A172 (cell line): ENCODE measurements at regions not wholly inside any gene's neighbourhood (a gene's known extent, or its start where the extent isn't known, plus 50 kb on each side); places are given as distances from the start of the nearest gene placed in this dataset.

Experiments used
- DNase-seq: peaks from one replicate; pipeline ENCODE4 v3.0.0-alpha.2; 2015; ENCODE audit warnings: low spot score

DNA sequence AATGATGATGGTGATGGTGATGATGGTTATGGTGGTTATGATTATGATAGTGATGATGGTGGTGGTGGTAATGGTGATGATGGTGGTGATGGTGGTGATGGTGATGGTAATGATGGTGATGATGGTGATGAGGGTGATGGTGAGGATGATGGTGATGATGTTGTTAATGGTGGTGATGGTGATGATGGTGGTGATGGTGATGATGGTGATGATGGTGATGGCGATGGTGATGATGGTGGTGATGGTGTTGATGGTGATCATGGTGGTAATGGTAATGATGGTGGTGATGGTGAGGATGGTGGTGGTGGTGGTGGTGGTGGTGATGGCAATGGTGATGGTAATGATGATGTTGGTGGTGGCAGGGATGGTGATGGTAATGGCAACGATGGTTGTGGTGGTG lies 1222.5 kb downstream of the BRD1 start:
- DNase-seq: no peak

DNA sequence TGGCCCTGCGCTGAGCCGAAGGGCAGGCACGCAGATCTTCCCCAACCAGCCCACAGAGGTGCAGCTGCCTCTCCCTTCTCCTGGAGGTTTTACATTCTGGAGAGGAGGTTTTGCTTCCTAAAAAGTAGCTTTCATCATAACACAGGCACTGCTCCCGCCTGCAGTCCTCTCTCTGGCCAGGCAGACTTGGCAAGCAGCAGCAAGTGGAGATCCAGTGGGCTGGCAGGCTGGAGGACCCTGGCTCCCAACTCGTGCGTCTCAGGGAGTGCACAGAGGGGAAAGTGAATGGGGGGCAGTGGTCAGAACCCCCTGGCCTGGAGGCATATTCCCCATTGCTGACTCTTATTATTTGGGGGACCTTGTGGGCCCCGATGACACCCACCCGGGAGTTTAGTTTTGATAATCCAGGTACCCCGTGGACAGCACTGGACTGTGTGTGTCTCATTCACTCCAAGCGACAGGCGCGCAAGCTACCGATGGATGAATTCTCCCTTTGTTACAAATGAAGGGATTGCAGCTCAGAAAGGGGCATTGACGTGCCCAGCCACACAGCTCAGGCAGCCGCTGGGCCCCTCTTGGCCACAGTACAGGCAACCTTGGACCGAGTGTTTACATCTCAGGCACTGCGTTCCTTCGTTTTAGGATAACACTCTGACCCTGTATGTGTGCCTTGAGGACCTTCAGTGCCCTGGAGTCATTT lies 1223.9 kb downstream of the BRD1 start:
- DNase-seq: no peak

DNA sequence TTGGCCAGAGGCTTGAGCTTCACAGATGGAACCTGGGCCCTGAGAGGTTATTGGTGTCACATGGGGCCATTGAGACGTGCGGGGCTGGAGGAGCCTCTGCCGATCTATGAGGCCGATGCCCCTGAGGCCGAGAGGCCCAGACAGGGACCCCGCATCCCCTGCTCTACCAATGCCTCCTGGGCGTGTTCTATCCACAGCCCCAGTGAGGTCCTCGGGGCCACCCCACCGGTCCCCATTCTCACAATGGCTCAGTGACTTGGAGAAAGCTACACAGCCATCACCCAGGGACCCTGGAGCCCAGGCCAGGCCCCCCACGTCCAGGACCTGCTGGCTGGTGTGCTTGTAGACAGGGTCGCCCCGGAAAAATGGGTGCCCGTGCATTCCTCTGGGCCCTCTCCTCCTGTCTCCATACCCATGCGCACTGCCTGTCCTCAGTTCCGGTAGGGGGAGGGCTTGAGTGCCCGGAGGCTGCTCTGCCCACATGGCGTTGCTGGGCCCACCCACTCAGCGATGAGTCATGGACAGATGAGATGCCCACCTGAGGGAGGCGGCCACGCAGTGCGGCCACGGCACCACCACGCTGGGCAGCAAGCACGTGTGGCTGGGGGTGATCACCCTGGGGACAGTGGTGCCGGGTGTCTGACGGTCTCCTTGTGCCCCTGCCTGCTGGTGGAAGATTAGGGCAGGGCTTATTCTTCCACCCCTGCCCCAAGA lies 1224.7 kb downstream of the BRD1 start:
- no peak for DNase-seq

DNA sequence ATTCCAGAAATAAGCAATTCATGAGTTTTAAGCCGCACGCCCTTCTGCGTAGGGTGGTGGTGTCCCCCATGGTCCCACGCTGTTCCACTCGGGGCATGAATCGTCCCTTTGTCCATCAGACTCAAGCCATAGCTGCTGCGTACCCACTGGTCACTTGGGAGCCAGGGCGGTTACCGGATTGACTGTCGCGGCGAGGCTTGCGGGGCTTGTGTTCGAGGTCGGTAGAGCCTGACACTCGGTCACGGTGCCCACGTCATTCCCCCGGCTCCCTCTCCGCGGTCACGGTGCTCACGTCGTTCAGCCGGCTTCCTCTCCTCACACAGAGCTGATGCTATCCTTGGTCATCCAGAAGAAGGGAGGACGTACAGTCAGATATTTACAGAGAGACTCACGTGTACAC lies 1227.0 kb downstream of the BRD1 start:
- DNase-seq: no peak

DNA sequence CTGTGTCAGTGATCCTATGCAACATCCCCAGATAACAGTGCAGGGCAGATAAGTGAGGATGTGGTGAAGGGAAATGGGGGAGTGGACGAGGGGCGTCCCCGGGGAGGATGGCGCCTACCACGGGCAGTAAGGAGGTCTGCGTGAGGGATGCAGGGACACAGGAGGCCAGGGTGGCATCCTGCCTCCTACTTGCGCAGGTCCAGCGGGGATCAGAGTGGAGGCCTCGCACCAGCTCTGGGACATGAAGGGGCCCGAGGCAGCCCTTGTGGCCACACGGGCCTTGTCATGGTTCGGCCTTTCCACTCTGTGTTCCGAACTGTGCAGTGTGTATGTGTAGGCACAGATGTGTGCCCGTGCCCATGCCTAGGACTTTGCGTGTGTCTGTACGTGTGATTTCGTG lies 1227.5 kb downstream of the BRD1 start:
- no peak for DNase-seq

DNA sequence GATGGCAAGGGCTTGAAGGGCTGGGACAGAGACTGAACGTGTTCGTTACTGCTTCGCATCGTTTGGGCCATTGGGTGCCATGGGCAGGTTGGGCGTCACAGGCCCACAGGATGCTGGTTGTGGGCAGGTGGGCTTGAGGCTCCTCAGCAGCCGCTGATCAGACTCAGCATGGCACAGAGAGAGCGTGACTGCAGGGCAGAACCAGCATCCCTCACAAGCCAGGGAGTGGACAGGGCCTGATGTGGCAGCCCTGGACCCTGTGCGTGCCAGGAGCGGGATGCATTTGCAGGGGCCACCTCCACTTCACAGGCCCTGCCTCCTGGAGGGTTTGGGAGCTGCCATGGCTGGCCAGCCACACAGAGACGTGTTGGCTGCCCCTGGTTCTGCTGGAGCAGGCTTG lies 1228.3 kb downstream of the BRD1 start:
- no peak for DNase-seq

DNA sequence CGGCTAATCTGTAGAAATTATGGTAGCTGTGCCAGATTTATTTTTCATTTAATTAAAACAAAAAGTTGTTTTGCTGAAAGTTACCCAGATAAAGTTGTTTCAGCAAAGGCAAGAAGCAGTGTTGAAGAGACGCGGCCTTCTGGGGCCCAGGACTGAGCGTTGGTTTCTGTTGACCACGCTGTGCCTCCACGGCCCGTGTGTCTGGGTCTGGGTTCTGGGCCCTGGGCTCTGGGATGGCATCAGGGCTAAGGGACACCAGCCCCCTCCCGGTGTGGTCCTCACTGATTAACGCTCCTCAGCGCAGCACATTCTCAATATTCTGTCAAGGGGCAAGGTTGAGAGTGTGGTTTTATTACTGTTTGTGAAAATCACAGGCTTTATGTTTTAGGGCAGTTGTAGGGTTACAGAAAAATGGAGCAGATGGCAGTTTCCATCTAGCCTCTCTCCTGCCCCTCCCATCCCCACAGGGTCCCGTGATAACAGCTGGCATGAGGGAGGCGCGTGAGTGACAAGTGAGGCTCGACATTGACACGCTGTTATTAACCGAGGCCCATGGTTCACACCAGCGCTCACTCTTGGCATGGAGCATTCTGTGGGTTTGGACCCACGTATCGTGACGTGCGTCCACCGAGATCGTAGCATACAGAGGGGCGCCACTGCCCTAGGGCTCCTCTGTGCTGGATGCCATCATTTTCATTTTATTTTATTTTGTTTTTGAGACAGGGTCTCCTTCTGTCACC lies 1231.4 kb downstream of the BRD1 start:
- DNase-seq: no peak

DNA sequence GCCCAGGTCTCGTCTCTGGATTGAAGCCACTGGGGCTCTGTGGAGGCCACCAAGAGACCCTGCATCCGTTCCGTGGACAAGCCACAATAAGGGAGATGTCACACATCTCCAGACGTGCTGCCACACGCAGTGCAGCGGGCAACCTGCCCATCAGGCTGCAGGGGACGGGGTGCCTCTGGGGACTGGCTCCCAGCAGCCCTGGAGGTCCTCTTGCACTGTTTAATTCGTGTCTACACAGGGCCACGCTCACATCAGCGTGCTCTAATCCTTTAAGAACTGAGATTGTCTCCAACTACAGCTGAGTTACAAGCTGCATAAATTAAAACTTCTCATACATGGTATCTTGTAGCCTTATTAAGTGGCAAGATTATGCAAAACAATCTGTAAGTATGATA lies 1232.2 kb downstream of the BRD1 start:
- no peak for DNase-seq

DNA sequence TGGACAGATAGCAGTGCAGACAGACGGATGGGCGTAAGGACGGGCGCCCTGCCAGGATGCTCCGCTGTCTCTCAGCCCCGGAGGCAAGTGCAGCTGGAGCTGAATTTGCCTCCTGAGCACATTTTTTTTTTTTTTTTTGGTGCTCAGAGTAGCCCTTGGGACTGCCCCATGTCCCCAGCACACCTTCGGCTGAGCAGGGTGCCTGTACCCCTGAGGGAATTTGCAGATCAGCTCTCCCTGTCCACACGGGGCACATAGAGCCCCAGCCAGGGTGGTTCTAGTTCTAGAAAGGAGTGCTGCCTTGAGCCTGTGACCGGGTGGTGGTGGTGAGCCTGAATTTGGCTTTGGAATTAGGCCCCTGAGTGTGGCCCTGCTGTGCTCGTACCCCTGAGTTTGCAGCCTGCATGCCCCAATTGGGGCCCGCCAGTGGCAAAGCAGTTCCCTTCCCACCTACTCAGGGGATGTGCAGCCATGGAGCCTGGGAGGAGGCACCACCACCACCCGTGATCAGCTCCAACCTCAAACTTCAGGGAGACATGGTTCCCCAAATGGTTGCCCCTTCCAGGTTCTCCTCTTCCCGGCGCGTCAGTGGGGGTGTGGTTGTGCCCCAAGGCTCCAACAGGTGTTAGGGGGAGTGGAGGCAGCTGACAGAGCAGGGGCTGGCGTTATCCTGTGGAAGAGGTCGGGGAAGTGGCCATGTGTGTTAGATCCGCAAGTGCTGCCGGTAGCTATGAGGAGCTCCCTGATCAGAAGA lies 1232.7 kb downstream of the BRD1 start:
- DNase-seq: no peak

DNA sequence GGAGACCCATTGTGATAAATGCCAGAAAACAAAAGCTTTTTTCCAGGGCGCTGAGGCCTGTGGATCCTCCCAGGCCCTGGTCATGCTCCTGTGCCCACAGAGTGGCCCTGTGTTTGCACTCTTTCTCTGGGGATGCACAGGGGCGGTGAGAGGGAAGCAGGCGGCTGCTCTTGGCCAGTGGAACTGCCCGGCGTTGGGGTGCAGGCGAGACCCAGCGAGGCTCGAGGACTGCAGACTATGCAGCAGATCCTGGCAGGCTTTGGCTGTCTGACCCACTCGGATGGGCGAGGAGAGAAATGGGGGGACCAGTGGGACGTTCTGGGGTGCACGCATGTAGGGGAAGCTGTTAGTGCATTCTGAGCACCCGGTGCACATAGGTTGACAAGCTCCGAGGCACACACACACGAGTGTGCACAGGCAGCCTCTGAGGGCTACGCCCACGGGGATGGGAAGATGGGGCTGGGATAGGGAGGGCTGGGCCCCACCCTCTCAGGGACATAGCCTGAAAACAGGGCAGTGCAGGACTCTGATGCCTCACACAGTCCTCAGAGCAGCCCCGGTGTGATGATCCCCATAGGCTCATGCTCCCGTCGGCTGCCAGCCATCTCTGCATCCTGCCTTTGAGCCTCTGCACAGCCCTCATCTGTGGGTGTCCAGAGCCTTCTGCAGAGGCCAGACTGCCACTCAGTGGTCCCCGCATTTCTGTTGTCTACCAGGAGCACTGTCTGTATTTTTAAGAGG lies 1233.5 kb downstream of the BRD1 start:
- DNase-seq: no peak

DNA sequence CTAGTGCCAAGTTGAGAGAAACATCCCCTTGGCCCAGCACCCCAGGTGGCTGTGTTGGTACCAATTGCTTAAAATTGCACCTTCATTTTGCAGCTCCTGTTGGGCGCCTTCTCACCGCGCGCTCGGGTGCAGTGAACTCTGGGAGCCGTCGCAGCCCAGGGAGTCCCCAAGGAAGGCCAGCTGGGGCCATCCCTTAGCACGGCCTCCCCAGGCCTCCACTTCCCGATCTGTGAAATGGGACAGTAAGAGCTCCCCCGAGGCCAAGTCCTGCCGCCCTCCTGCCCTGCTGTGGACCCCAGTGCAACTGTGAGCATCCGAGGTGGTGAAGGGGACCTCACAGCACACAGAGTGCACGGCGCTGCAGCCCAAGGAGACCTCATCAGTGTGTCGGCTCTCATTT lies 1234.1 kb downstream of the BRD1 start:
- no peak for DNase-seq

DNA sequence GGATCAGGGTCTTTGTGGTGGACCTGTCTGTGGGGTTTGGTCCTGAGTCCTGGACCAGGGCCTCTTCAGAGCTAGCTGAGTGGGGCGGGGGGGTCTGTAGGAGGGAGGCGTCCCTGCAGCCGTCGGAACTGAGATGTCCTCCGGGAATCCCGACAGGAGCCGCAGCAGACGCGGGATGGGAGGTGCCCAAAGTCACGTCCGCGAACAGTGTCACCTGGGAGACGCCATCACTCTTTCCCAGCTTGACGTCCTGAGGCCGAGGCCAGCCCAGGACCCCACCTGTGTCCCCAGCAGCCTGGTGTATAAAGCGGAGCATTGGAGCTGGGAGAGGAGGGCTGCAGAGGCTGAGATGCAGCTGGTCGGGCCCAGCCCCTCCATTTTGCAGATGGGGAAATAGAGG lies 1234.7 kb downstream of the BRD1 start:
- no peak for DNase-seq

DNA sequence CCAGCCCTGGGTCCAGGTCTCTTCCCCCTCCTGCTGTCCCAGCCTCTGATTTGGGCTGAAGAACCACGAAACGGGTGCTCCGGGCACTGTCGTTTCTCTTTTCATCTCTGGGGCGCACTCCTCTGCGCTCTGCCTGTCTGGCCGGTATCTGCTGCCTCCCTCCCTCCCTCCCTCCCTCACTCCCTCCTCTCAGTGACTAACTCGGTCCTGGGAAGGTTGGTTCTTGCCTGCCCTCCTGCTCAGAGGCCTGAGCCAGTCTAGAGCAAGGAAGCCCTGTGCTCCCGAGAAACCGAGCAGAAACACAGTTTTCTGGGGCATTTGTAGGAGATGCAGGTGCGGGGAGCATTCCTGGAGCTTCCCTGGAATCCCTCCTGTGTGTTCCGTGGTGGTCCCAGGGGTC lies 1235.2 kb downstream of the BRD1 start:
- no peak for DNase-seq

DNA sequence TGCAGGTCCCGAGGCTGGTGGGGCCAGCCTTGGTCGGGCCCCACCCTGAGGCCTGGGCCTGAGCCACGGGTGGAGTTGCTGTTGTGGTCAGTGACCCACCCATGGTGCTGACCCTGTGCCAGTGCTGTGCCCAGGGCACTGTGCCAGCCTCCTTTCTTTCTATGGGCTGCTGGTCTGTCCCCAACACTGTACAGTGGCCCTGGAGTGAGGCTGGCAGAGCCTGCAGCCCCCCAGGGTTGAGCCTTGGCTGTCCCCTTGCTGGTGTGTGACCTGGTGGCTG lies 1235.7 kb downstream of the BRD1 start:
- no peak for DNase-seq

DNA sequence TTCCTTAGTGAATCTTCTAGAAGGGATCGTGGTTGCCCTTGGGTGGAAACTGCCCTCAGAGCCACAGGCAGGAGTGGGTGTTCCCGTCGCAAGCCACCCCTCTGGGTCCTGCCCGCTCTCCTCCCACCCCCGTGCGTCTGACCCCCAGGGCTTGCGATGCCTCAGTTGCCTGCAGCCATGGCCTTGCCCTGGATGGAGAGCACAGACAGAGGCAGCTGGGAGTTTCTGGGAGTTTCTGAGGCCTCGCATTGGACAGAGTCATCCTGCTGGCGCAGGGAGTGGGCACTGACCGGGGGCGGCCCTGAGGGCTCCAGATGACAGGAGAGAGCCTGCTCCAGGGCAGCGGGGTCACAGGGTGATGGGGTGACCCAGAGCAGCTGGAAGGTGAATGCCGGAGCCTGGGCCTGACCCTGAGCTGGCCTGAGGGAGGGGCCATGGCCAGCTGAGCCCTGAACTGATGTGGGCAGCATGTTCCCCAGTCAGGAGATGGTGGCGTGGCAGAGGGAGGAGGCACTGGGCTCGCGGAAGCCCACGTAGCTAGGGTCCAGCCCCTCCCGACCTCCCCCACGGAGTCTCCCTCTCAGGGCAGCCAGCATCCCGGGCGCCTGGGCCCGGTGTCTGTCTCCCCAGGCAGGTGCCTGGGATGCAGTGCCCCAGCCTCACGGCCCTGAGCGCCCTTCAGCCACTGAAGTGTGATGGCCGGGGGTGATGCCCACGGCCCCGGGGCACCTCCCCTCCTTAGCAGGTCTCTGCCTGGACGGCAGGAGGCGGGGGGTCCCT lies 1236.2 kb downstream of the BRD1 start:
- no peak for DNase-seq

DNA sequence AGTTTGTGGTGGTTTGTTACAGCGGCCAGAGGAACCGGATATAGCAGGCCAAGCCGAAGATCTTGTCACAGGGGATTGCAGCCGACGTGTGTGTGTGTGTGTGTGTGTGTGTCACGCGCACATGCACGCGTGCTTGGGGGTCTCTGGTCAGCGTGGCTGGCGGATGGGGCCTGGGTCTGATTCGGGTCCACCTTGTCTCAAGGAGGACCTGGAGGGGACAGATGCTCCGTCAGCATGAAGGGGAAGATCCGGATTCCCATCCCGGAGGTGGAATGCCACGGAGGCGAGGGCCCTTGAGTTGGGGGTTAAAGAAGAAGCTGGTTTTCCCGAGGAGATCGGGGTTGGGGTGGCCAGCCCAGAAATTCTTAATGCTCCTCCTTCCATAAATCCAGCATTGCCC lies 1237.8 kb downstream of the BRD1 start:
- no peak for DNase-seq

DNA sequence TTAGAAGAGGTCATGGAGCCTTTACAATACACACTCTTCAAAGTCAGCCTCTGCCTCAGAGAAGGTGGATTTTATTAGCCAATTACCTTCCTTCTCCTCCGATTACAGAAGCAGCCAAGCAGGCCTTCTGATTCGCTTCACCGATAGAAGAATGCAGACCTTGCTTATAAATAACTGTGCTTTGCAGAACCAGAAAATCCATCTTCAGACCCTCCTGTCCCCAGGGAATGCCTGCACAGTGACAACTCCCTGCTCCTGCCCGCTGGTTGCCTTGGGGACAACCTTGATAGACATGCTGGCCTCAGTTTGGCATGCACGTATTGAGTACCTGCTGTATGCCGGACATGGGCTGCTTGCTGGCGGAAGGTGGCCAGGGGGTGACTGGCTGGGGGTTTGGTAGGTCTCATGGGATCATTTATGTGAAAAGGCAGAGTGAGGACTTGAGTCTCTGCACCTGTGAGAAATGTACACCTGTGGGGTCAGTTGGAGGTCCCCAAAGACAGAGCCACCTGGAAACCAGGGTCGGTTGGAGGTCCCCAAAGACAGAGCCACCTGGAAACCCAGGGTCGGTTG lies 1238.7 kb downstream of the BRD1 start:
- no peak for DNase-seq

DNA sequence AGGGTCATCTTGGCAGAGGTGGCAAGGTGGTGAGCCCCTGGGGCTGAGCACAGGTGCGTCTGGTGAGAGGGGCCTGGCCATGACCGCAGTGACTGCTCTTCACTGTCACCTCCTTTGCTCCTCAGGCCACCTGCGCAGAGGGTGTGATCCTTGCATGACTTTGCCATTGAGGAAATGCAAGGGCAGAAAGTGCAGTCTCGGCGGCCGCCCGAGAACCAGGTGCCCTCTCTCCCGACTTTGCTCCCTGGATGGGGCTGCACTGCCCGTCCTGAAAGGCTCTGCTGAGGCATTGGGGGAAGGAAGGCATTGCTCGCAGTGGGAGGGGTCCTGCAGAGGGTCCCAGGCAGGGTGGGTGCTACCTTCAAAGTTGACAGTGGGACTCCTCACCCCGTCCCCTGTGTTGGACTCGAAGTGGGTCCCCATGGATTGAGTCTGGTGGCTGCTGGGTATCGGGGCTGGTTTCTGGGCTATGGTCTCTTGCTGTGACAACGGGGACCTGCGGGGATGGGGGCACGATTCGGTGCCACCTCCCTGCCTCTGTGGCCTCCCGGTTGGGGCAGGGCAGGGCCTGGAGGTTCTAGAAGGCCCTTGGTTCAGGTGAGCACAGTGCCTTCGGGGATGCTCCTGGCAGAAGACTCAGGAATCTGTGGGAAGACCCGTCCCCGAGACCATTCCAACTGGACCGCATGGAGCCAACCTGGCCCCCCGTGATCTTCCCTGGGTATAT lies 1239.4 kb downstream of the BRD1 start:
- no peak for DNase-seq

DNA sequence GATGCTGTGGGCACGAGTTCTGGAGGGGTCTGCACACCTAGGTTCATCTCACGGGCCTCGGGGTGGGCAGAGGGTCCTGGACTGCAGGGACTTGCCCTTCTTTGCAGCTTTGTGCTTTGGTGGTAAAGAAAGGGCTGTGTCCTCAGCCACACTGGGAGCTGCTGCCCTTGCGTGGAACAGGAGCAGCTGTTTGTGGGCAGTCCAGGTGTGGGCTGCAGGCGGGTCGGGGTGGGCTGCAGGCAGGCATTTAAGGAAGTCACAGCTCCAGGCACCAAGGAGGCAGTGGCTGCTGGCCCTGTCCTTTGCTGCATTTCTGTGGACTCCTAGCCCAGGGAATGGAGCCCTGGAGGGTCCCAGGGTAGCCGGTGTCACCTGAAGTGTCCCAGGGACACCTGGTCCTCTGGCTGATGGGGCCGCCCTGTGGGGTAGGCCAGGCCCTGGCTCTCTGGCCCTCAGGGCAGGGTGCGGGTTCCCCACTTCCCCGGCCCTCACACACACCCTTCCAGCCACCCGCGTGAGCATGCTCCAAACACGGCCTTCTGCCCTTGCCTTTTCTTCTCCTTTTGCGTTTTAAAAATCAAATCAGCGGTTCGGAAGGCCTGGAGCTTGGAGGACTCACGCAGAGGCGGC lies 1240.3 kb downstream of the BRD1 start:
- DNase-seq: no peak

DNA sequence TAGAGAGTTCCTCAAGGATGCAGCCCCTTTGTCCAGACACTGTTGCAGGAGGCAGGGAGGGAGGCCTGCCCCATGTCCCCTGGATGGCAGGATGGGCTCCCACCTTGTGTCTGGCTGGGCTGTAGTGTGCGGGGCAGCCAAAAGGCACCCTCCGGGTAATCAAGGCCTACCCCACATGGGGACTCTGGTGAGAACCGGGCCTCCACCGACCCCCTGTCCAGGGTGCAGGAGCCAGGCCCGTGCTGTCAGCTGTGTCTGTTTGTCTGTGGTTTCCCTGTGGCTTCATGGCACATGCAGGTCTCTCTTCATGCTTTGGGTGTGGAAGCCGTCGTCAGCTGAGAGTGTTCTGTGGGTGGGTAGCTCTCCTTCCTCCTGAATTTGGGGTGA lies 1240.9 kb downstream of the BRD1 start:
- no peak for DNase-seq
